Small intestine (tissue), 7 donors: ENCODE measurements at regions not wholly inside any gene's neighbourhood (a gene's known extent, or its start where the extent isn't known, plus 50 kb on each side); places are given as distances from the start of the nearest gene placed in this dataset.

Source experiments
- DNase-seq, 2 donors: peaks; one replicate each; pipeline versions ENCODE4 v3.0.0 to v3.0.0-alpha.2; 2013
- FAIRE-seq: peaks from 2 replicates; lab custom pipeline; 2012; peaks lifted over from hg19 to GRCh38; lab: Jason Lieb, UNC
- H3K27ac ChIP-seq, 3 donors: one replicate each; pipeline ENCODE4 v1.5.1; 2013; ENCODE audit warnings: low read length in 2 of 3, mild to moderate bottlenecking in 2 of 3, control low read depth in 1 of 3, inconsistent platforms in 1 of 3, low read depth in 1 of 3, moderate library complexity in 1 of 3
- H3K27me3 ChIP-seq, 3 donors: one replicate each; pipeline ENCODE4 v1.6.1; 2013; ENCODE audit warnings: low read length in 3 of 3, inconsistent platforms in 1 of 3; ENCODE audit not compliant: control insufficient read depth in 3 of 3, insufficient read depth in 3 of 3
- H3K36me3 ChIP-seq, 3 donors: one replicate each; pipeline ENCODE4 v1.6.1; 2013; ENCODE audit warnings: low read length in 3 of 3, inconsistent platforms in 1 of 3, low read depth in 1 of 3, mild to moderate bottlenecking in 1 of 3, moderate library complexity in 1 of 3; ENCODE audit not compliant: control insufficient read depth in 3 of 3, insufficient read depth in 2 of 3
- H3K4me1 ChIP-seq, 3 donors: one replicate each; pipeline ENCODE4 v1.6.1; 2013; ENCODE audit warnings: low read length in 2 of 3, inconsistent platforms in 1 of 3, low read depth in 1 of 3, mild to moderate bottlenecking in 1 of 3, moderate library complexity in 1 of 3; ENCODE audit not compliant: control insufficient read depth in 3 of 3, insufficient read depth in 2 of 3
- H3K4me3 ChIP-seq, 3 donors: one replicate each; pipeline ENCODE4 v1.5.1; 2013; ENCODE audit warnings: low read length in 3 of 3, control low read depth in 1 of 3, inconsistent platforms in 1 of 3, low read depth in 1 of 3, mild to moderate bottlenecking in 1 of 3, moderate library complexity in 1 of 3
- H3K9me3 ChIP-seq, 2 donors: one replicate each; pipeline ENCODE4 v1.6.1; 2013; ENCODE audit warnings: low read depth in 1 of 2, low read length in 1 of 2; ENCODE audit not compliant: control insufficient read depth in 2 of 2, insufficient read depth in 1 of 2
- WGBS, 3 donors: extraction: QIAGEN DNeasy Blood & Tissue Kit; methylation state at CpG; one replicate each; pipeline ENCODE4 v1.1.7; 2013; 5-methylcytosine and 5-hydroxymethylcytosine counted together
- donor health status: healthy with polysubstance abuse.
- donor health status: control.
- donor health status: control.
- donor health status: Bipolar disorder and iron deficiency.
- donor health status: healthy.

- H3K4me3 ChIP-seq = no peak overlapping the region
- FAIRE-seq (no peak), DNase-seq (no peak)
- no peaks in the 10 kb centered on the region for H3K9me3 ChIP-seq
- H3K27me3 ChIP-seq = no peaks in the 10 kb centered on the region
- peaks cover 0 to 3% (median 0%) of the 10 kb centered on the region in 3 donors for H3K4me1 ChIP-seq
- no peaks in the 10 kb centered on the region for H3K36me3 ChIP-seq
- H3K27ac ChIP-seq = no peak overlapping the region
- WGBS, 3 donors = 91 to 97% (median 94%) methylated on average over 3 of the region's 3 CpGs
These were observed 61.2 kb upstream of the NEO1 start for GRCh38 chr15:72991026-72991425.

GRCh38 chr15:72983801-72984545 lies 68.3 kb upstream of the NEO1 start:
- H3K27ac ChIP-seq = no peak overlapping the region

GRCh38 chr15:72982714-72983113 lies 69.5 kb upstream of the NEO1 start:
- H3K36me3 ChIP-seq = no peaks in the 10 kb centered on the region
- H3K27ac ChIP-seq = no peak overlapping the region
- H3K9me3 ChIP-seq = peaks cover 0 to 5% of the 10 kb centered on the region in 2 donors
- H3K4me3 ChIP-seq = no peak overlapping the region
- no peak for DNase-seq
- H3K4me1 ChIP-seq = no peaks in the 10 kb centered on the region
- FAIRE-seq = no peak
- 55 to 65% (median 60%) methylated on average over 2 of the region's 2 CpGs for WGBS, 3 donors
- H3K27me3 ChIP-seq = no peaks in the 10 kb centered on the region

More at GRCh38 chr15:72983801-72984545, 68.3 kb upstream of the NEO1 start:
- Histone ChIP-seq H3K4me3 (no peak overlapping the region), H3K36me3 (no peaks in the 10 kb centered on the region), H3K4me1 (no peaks in the 10 kb centered on the region), H3K27me3 (no peaks in the 10 kb centered on the region), H3K9me3 (peaks cover 0 to 5% of the 10 kb centered on the region in 2 donors)
- 67 to 91% (median 75%) methylated on average over 3 of the region's 3 CpGs for WGBS, 3 donors
- DNase-seq (no peak), FAIRE-seq (no peak)

- DNase-seq (no peak), FAIRE-seq (no peak)
- 78 to 79% (median 78%) methylated on average over 1 of the region's 1 CpG for WGBS, 3 donors
- Histone ChIP-seq H3K27ac (no peak overlapping the region), H3K4me1 (no peaks in the 10 kb centered on the region), H3K36me3 (no peaks in the 10 kb centered on the region), H3K9me3 (peaks cover 0 to 5% of the 10 kb centered on the region in 2 donors), H3K4me3 (no peak overlapping the region), H3K27me3 (no peaks in the 10 kb centered on the region)
These were observed 71.6 kb upstream of the NEO1 start for GRCh38 chr15:72980661-72981060.

- no peaks in the 10 kb centered on the region for H3K27me3 ChIP-seq
- H3K36me3 ChIP-seq = no peaks in the 10 kb centered on the region
- H3K27ac ChIP-seq = no peak overlapping the region
- H3K4me3 ChIP-seq = no peak overlapping the region
- FAIRE-seq (no peak), DNase-seq (no peak)
- no peaks in the 10 kb centered on the region for H3K4me1 ChIP-seq
- 61 to 74% (median 68%) methylated on average over 5 of the region's 5 CpGs for WGBS, 3 donors
- H3K9me3 ChIP-seq = peaks cover 0 to 5% of the 10 kb centered on the region in 2 donors
These were observed 72.5 kb upstream of the NEO1 start for GRCh38 chr15:72979791-72980190.

GRCh38 chr15:72979308-72979707 lies 73.0 kb upstream of the NEO1 start:
- Histone ChIP-seq H3K9me3 (peaks cover 0 to 2% of the 10 kb centered on the region in 2 donors), H3K36me3 (no peaks in the 10 kb centered on the region), H3K27ac (no peak overlapping the region), H3K27me3 (no peaks in the 10 kb centered on the region), H3K4me1 (no peaks in the 10 kb centered on the region), H3K4me3 (no peak overlapping the region)
- no peak for FAIRE-seq
- WGBS, 3 donors = 62 to 65% (median 65%) methylated on average over 5 of the region's 5 CpGs
- DNase-seq = no peak

- H3K4me3 ChIP-seq = no peak overlapping the region
- H3K36me3 ChIP-seq = no peaks in the 10 kb centered on the region
- DNase-seq = no peak
- no peaks in the 10 kb centered on the region for H3K4me1 ChIP-seq
- no peak overlapping the region for H3K27ac ChIP-seq
- 80 to 89% (median 85%) methylated on average over 5 of the region's 5 CpGs for WGBS, 3 donors
- H3K27me3 ChIP-seq = no peaks in the 10 kb centered on the region
- no peaks in the 10 kb centered on the region for H3K9me3 ChIP-seq
- no peak for FAIRE-seq
These were observed 74.0 kb upstream of the NEO1 start for GRCh38 chr15:72978223-72978622.

- Histone ChIP-seq H3K27me3 (no peaks in the 10 kb centered on the region), H3K4me3 (no peak overlapping the region), H3K36me3 (no peaks in the 10 kb centered on the region), H3K9me3 (no peaks in the 10 kb centered on the region), H3K27ac (no peak overlapping the region), H3K4me1 (peaks cover 0 to 20% (median 0%) of the 10 kb centered on the region in 3 donors)
- FAIRE-seq (no peak), DNase-seq (no peak)
- 69 to 97% (median 82%) methylated on average over 3 of the region's 3 CpGs for WGBS, 3 donors
These were observed 79.9 kb upstream of the NEO1 start for GRCh38 chr15:72972362-72972761.
